ENCODE measurements at regions not wholly inside any gene's neighbourhood (a gene's known extent, or its start where the extent isn't known, plus 50 kb on each side); places are given as distances from the start of the nearest gene placed in this dataset.

GRCh38 chr21:38958323-38958705 lies 152.6 kb downstream of the ETS2 start:
- TF ChIP-seq CTCF (IDR thresholded peaks at IDR 0.05; ENCODE audit: low read depth, low read length, poor library complexity, severe bottlenecking) = no peak
- TF ChIP-seq EZH2phosphoT487 (IDR thresholded peaks at IDR 0.05; ENCODE audit: borderline replicate concordance, low read length) = no peak
